GM03348 (cell line): ENCODE measurements at regions not wholly inside any gene's neighbourhood (a gene's known extent, or its start where the extent isn't known, plus 50 kb on each side); places are given as distances from the start of the nearest gene placed in this dataset.
"Not testable (repeated sequence)": the region's sequence is repeated elsewhere in the genome, so short reads cannot be mapped to it uniquely, and the experiment has no call there.

Experiments used
- DNase-seq: peaks from one replicate; pipeline ENCODE4 v3.0.0; 2012; ENCODE audit warnings: low spot score

GRCh38 chr21:34272321-34272720 lies 91.5 kb upstream of the KCNE2 start:
- no peak for DNase-seq

GRCh38 chr21:34274001-34274400 lies 89.8 kb upstream of the KCNE2 start:
- DNase-seq: peak; percentile 36

GRCh38 chr21:34276711-34277425 lies 86.9 kb upstream of the KCNE2 start:
- DNase-seq: no peak

GRCh38 chr21:34278451-34278850 lies 85.4 kb upstream of the KCNE2 start:
- no peak for DNase-seq

- DNase-seq: no peak
These were observed 84.5 kb upstream of the KCNE2 start for GRCh38 chr21:34279285-34279684.

- no peak for DNase-seq
These were observed 83.9 kb upstream of the KCNE2 start for GRCh38 chr21:34279883-34280282.

GRCh38 chr21:34280389-34280795 lies 83.4 kb upstream of the KCNE2 start:
- DNase-seq: peak; percentile 25

GRCh38 chr21:34280959-34281358 lies 82.8 kb upstream of the KCNE2 start:
- no peak for DNase-seq

- DNase-seq: no peak
These were observed 81.6 kb upstream of the KCNE2 start for GRCh38 chr21:34282223-34282622.

GRCh38 chr21:34284666-34285065 lies 79.1 kb upstream of the KCNE2 start:
- no peak for DNase-seq

GRCh38 chr21:34288042-34288441 lies 75.8 kb upstream of the KCNE2 start:
- not testable (repeated sequence) for DNase-seq

GRCh38 chr21:34289856-34290255 lies 74.0 kb upstream of the KCNE2 start:
- DNase-seq: no peak

- DNase-seq: no peak
These were observed 66.9 kb upstream of the KCNE2 start for GRCh38 chr21:34296878-34297277.

- no peak for DNase-seq
These were observed 65.2 kb upstream of the KCNE2 start for GRCh38 chr21:34298534-34299167.

- no peak for DNase-seq
These were observed 64.7 kb upstream of the KCNE2 start for GRCh38 chr21:34299168-34299539.

- no peak for DNase-seq
These were observed 61.3 kb upstream of the KCNE2 start for GRCh38 chr21:34302521-34302920.

- peak; percentile 21 for DNase-seq
These were observed 57.9 kb upstream of the KCNE2 start for GRCh38 chr21:34305605-34306604.

GRCh38 chr21:34307991-34308532 lies 55.7 kb upstream of the KCNE2 start:
- DNase-seq: no peak

GRCh38 chr21:34311561-34312330 lies 52.1 kb upstream of the KCNE2 start:
- DNase-seq: no peak

- peak; percentile 33 for DNase-seq
These were observed 50.7 kb upstream of the KCNE2 start for GRCh38 chr21:34313116-34313515.
